Activated CD8-positive, alpha-beta T cell treated with anti-CD3 and anti-CD28 coated beads for 36 hours (primary cell): ENCODE measurements at regions not wholly inside any gene's neighbourhood (a gene's known extent, or its start where the extent isn't known, plus 50 kb on each side); places are given as distances from the start of the nearest gene placed in this dataset.

Source experiments
- ATAC-seq: fragments of 200-7000 bp; cut with Tn5 transposase; one replicate; pipeline ENCODE4 v1.10.0; 2021; ENCODE audit warnings: mild to moderate bottlenecking, moderate library complexity
- CTCF ChIA-PET: fragments of 350-600 bp; sonication (Branson Sonifier 250); formaldehyde crosslinking; loops from one replicate; lab custom pipeline; 2021; ENCODE audit warnings: antibody characterized with exemption; lab: Charles Lee
- POLR2A ChIA-PET: fragments of 350-600 bp; sonication (Branson Sonifier 250); formaldehyde crosslinking; loops from one replicate; lab custom pipeline; 2021; ENCODE audit warnings: antibody characterized with exemption; lab: Charles Lee
- DNase-seq: peaks from one replicate; pipeline ENCODE4 v3.0.0-alpha.2; 2020
- H3K27ac Mint-ChIP-seq: one replicate; pipeline ENCODE4 v1.8.0; 2021; ENCODE audit warnings: mild to moderate bottlenecking, mixed read lengths
- H3K27me3 Mint-ChIP-seq: one replicate; pipeline ENCODE4 v1.8.0; 2021; ENCODE audit warnings: mixed read lengths
- H3K36me3 Mint-ChIP-seq: one replicate; pipeline ENCODE4 v1.8.0; 2021; ENCODE audit warnings: low read depth, mixed read lengths
- H3K4me1 Mint-ChIP-seq: one replicate; pipeline ENCODE4 v1.8.0; 2021; ENCODE audit warnings: low read depth, mixed read lengths
- H3K4me3 Mint-ChIP-seq: one replicate; pipeline ENCODE4 v1.8.0; 2021; ENCODE audit warnings: mild to moderate bottlenecking, moderate library complexity, mixed read lengths
- H3K9me3 Mint-ChIP-seq: one replicate; pipeline ENCODE4 v1.8.0; 2021; ENCODE audit warnings: mixed read lengths
- CTCF ChIP-seq: fragments of 200-600 bp; IDR thresholded peaks from one replicate; pipeline ENCODE4 v1.8.0; 2022; ENCODE audit warnings: antibody characterized with exemption, mild to moderate bottlenecking
- intact Hi-C: fragments of 100-400 bp; cut with micrococcal nuclease; formaldehyde crosslinking; loops from one replicate; pipeline ENCODE4 v1.10.0; 2022

- H3K9me3 Mint-ChIP-seq = peaks cover 5% of the 10 kb centered on the region
- DNase-seq = no peak
- no peak overlapping the region for H3K4me3 Mint-ChIP-seq
- no peak overlapping the region for H3K27ac Mint-ChIP-seq
- TF ChIP-seq CTCF = no peak
- ChIA-PET POLR2A (no interaction called here), CTCF (no interaction called here)
- intact Hi-C loops = no loop called here
- H3K27me3 Mint-ChIP-seq = no peaks in the 10 kb centered on the region
- no peaks in the 10 kb centered on the region for H3K36me3 Mint-ChIP-seq
- H3K4me1 Mint-ChIP-seq = no peaks in the 10 kb centered on the region
- no peak for ATAC-seq
Observed at GRCh38 chr5:152883066-152883775, 478.1 kb upstream of the NMUR2 start.

- Mint-ChIP-seq H3K9me3 (peaks cover 3% of the 10 kb centered on the region), H3K36me3 (no peaks in the 10 kb centered on the region), H3K4me1 (no peaks in the 10 kb centered on the region), H3K4me3 (no peak overlapping the region), H3K27me3 (no peaks in the 10 kb centered on the region), H3K27ac (no peak overlapping the region)
- ATAC-seq (no peak), DNase-seq (no peak)
- no peak for TF ChIP-seq CTCF
- intact Hi-C loops = no loop called here
- ChIA-PET CTCF (no interaction called here), POLR2A (no interaction called here)
Observed at GRCh38 chr5:152884006-152884405, 478.9 kb upstream of the NMUR2 start.

GRCh38 chr5:152900332-152900731 lies 495.3 kb upstream of the NMUR2 start:
- ATAC-seq = no peak
- H3K4me1 Mint-ChIP-seq = no peaks in the 10 kb centered on the region
- H3K27ac Mint-ChIP-seq = no peak overlapping the region
- H3K27me3 Mint-ChIP-seq = no peaks in the 10 kb centered on the region
- no peak overlapping the region for H3K4me3 Mint-ChIP-seq
- DNase-seq = no peak
- POLR2A ChIA-PET = no interaction called here
- TF ChIP-seq CTCF = no peak
- intact Hi-C loops = no loop called here
- no peaks in the 10 kb centered on the region for H3K9me3 Mint-ChIP-seq
- CTCF ChIA-PET = no interaction called here
- no peaks in the 10 kb centered on the region for H3K36me3 Mint-ChIP-seq

- ATAC-seq = no peak
- intact Hi-C loops = no loop called here
- H3K36me3 Mint-ChIP-seq = no peaks in the 10 kb centered on the region
- CTCF ChIA-PET = no interaction called here
- H3K27ac Mint-ChIP-seq = no peak overlapping the region
- H3K27me3 Mint-ChIP-seq = no peaks in the 10 kb centered on the region
- no peak for DNase-seq
- no peak overlapping the region for H3K4me3 Mint-ChIP-seq
- POLR2A ChIA-PET = no interaction called here
- no peak for TF ChIP-seq CTCF
- H3K9me3 Mint-ChIP-seq = no peaks in the 10 kb centered on the region
- H3K4me1 Mint-ChIP-seq = no peaks in the 10 kb centered on the region
Observed at GRCh38 chr5:152901754-152902153, 496.7 kb upstream of the NMUR2 start.

GRCh38 chr5:152905286-152905685 lies 500.2 kb upstream of the NMUR2 start:
- no peaks in the 10 kb centered on the region for H3K4me1 Mint-ChIP-seq
- ChIA-PET CTCF (no interaction called here), POLR2A (interaction anchor here (0.7 kb wide), 1 partner anchor 339 kb away, joined by 3 read pairs; no protein-coding TSS in a partner anchor)
- H3K4me3 Mint-ChIP-seq = no peak overlapping the region
- intact Hi-C loops = no loop called here
- no peaks in the 10 kb centered on the region for H3K36me3 Mint-ChIP-seq
- DNase-seq (no peak), ATAC-seq (no peak)
- H3K27ac Mint-ChIP-seq = no peak overlapping the region
- no peak for TF ChIP-seq CTCF
- H3K27me3 Mint-ChIP-seq = no peaks in the 10 kb centered on the region
- H3K9me3 Mint-ChIP-seq = peaks cover 4% of the 10 kb centered on the region
